CD4-positive, alpha-beta T cell treated with Interleukin-15 for 1 hour (primary cell): ENCODE measurements at regions not wholly inside any gene's neighbourhood (a gene's known extent, or its start where the extent isn't known, plus 50 kb on each side); places are given as distances from the start of the nearest gene placed in this dataset.
"Not testable (repeated sequence)": the region's sequence is repeated elsewhere in the genome, so short reads cannot be mapped to it uniquely, and the experiment has no call there.

ENCODE experiments used
- DNase-seq: peaks from one replicate; pipeline ENCODE4 v3.0.0-alpha.2; 2020

- no peak for DNase-seq
Observed at GRCh38 chr4:77451530-77451929, 154.1 kb upstream of the CXCL13 start.

DNA sequence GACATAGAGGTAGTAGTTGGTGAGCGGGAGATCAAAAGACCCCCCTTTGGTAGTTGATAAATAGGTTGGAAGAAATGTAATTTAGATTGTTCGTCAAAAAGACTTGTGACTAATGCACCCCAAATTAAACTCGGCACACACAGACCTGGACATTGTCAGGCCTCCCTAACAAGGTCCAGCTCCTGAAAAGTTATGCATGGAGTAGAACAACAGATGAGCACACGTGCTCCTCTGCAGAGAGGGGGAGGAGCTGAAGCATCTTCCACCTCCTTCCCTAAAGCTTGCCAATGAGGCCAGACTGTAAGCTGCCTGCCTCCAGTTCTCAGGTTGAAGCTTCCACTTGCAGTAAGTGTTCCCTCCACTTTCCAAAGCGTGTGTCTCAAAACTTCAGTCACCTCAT lies 153.5 kb upstream of the CXCL13 start:
- DNase-seq: not testable (repeated sequence)

- no peak for DNase-seq
Observed at GRCh38 chr4:77453911-77454310, 151.7 kb upstream of the CXCL13 start.

DNA sequence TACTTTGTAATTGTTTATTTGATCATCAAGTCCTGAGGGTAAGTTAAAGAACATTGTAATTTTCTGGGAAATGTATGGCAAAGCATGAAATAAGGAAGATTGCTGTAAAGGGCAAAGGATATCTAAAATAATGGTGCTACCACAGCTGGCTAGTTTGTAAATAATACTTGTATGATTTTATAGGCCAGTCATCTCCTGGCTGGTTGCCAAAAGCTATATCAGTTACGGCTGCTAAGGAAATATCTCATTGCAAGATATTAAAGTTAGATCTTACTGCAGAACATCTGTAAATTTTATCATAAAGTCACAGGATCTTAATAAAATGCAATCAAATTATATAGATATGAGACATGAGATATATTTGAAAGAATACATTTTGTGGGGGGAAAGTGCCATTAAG lies 150.8 kb upstream of the CXCL13 start:
- DNase-seq: no peak

DNA sequence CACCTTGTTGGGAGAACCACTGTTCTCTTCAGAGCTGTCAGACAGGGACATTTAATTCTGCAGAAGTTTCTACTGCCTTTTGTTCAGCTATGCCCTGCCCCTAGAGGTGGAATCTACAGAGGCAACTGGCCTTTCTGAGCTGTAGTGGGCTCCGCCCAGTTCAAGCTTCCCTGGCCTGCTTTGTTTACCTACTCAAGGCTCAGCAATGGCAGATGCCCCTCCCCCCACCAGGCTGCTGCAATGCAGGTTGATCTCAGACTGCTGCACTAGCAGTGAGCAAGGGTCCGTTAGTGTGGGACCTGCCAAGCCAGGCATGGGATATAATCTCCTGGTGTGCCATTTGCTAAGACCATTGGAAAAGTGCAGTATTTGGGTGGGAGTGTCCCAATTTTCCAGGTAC lies 141.5 kb upstream of the CXCL13 start:
- not testable (repeated sequence) for DNase-seq

DNA sequence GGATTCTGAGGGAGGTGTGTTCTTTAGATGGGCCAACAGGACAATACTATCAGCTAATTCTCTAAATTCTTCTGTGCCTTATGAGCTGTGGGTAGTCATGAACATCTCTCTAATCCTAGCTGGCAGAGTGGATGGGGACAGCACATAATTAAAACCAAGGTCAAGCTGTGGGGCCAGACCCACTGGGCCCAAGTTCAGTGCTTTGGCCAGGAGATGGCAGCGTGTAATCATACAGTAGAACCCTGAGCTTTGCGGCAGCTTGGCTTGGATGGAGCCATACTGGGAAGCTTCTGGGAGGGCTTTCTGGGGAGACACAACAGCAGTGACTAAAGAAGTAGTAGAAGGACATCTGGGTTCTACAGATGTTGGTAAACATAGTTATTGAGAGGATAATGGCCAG lies 140.3 kb upstream of the CXCL13 start:
- DNase-seq: no peak

DNA sequence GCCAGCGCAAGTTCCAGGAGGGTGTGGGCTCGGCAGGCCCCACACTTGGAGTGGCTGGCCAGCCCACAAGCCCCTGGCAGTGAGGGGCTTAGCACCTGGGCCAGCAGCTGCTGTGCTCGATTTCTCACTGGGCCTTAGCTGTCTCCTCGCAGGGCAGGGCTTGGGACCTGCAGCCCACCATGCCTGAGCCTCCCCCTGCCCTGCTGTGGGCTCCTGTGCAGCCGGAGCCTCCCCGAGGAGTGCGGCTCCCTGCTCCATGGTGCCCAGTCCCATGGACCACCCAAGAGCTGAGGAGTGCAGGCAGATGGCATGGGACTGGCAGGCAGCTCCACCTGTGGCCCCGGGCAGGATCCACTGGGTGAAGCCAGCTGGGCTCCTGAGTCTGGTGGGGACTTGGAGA lies 139.2 kb upstream of the CXCL13 start:
- no peak for DNase-seq

DNA sequence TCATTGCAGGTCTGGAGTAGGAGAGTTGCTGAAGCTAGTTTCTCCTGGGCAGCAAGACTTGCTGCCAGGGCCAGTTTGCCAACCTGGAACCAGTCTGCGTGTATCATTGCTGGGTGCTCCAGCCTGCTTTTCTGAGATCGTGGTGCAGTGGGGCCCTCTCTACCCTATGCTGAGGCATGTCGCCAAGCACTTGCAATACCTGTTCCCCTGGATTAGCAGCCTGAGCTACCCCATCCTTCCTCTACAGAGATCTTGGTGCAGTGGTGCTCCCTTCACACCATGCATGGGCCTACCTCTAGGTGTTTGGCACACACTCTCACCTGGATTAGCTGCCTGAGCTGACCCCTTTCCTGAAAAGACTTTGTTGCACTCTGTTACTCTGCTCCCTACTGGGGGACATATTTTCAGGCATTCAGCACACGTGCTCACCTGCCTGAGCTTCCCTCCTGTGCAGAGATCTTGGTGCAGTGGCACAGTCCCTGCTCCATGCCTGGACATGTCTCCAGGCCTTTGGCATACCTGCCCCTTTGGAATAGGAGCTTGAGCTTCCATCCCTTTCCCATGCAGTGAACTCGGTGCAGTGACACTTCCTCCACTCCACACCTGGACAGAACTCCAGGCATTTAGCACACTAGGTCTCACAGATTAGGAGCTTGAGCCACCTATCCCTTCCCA lies 133.7 kb upstream of the CXCL13 start:
- no peak for DNase-seq

DNA sequence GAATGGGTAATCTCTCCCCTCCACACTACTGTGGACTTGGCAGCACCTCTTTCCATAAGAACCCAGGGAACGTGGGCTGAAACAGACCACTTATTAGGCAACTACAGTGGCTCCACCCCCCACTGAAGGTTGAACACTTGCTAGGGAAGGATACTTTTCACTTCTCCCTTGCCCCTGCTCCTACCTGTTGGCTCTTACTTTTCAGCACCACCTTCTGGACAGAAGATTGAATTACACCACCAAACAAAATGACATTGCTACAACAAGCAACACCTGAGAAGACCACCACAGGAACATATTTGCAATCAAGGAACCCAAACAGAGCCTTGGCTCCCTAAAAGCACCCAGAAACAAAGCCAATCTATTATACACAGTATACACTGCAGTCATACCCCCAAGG lies 132.1 kb upstream of the CXCL13 start:
- no peak for DNase-seq

DNA sequence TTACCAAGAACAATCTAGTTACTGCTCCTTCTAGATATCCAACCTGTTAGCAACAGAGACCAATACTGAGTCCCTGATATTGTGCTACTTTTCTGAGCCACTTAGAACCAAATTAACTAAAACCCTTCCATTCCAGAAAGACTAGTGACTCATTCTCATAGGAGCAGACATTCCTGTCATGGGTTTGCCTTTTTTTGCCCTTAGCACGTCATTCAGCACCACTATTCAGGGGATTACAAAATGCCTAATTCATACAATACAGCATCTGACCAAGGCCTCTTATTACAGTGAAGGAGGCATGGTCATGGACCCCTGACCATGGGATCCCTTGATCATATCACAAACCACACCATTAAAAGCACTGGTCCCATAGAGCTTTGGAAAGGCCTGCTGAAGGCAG lies 123.8 kb upstream of the CXCL13 start:
- DNase-seq: no peak

DNA sequence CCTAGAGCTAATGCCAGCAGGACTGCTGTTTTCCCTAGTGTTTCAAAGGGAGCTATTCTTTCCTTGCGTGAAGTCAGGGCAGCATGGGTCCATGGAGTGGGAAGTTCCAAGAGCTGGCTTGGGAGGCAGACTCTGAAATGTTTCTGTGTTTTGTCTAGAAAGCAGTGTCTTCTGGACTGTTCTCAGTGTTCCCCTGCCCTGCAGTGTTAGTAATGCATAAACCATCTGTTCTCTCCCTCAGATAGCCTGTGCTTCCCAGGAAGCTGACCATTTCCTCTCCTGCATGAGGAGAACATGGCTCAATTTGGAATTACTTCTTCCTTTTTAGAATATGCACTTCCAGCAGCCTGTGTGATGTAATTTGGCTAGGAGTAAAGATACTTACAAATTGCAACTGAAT lies 116.7 kb upstream of the CXCL13 start:
- DNase-seq: no peak

DNA sequence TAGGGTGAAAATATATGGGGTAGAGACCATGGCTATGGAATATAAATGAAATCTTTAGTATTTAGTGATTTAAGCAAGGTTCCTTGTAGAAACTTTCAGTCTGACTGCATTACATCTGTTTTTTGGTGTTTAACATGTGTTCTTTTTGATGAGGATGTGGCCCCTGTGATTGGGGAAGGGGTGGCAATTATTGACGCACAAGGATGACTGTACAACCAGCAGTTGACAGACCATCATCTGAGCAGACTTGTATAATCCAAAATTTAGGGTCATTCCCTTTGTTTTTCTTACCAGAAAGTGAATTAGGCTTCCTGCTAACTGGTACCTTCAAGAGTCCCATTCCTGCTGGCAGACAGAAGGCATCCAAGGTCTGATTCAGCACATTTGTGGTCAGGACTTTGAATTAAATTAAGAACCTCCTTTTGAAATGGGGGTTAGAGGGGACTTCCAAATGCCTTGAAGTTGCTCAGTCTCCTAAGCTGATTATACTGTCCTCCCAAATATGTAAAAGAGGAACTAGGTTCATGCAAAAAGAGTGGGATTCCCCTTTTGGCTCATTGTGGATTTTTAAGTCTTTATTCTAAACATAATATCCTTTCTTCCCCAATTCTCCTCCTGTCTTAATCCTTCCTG lies 112.4 kb upstream of the CXCL13 start:
- no peak for DNase-seq

GRCh38 chr4:77493829-77494551 lies 111.6 kb upstream of the CXCL13 start:
- DNase-seq: no peak

- no peak for DNase-seq
Observed at GRCh38 chr4:77496457-77496856, 109.2 kb upstream of the CXCL13 start.

GRCh38 chr4:77500801-77501200 lies 104.8 kb upstream of the CXCL13 start:
- no peak for DNase-seq

- DNase-seq: no peak
Observed at GRCh38 chr4:77501240-77501639, 104.4 kb upstream of the CXCL13 start.

DNA sequence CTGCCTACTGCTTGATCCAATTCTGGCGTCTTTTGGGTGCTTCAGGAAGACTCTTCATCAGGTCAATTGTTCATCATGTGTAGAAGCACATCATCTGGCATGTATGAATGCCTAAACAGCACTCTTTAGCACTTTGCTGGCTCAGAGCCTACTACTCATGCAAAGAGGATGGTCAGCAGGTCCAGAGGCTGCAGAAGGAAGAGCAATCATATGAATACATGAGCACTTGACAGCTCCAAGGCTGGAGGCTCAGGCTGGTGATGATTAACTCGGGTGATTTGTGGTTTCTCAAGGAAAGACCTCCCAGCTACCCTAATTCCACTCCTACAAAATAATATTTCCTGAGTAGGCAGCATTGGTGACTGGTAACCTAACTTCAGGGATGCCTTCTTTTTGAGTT lies 103.8 kb upstream of the CXCL13 start:
- no peak for DNase-seq

DNA sequence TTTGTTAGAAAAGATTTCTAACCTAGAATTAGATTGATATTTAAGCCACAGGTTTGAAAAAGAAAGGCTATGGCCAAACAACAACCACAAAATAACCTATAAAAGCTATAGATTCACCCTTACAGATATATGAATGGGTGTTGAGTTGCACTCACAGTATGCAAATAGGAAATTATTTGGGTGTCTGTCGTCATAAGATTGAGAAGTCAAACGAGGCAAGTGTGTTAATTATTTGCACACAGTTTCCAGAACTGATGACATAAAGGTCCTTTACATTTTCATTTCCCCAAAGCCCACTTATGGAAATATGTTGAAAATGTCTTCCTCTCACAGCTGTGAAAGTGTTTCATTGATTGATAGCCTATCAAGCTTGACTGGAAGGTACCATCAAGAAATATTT lies 101.2 kb upstream of the CXCL13 start:
- DNase-seq: no peak

DNA sequence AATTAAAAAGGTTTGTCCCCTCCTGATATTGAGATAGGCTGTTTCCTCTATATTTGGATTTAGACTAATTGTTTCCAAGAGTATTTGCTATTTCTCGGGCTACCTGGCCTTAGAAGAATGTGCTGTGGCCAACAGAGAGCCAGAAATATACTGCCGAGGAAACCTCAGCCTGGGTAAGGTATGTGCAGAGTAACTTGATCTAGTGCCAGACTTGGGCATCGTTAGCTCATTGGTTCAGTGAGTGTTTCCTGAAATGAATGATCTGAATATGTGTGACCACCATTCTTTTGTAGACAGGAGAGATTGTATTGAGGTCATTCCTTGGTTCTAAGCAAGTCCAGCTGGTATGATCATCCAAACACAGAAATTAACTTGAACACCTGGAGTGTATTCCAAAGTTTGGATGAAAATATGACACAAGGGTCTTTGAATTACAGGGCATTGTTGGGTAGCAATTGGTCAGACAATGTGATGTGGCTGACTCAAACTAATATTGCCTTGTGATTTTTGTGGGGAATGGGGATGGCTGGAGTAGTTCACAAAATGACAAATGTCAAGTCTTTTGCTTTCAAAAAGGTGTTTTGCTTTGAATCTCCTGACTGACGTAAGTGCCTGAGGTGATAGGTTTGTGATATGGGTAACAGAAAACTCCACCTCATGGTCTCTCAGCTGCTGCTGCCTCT lies 100.2 kb upstream of the CXCL13 start:
- no peak for DNase-seq

DNA sequence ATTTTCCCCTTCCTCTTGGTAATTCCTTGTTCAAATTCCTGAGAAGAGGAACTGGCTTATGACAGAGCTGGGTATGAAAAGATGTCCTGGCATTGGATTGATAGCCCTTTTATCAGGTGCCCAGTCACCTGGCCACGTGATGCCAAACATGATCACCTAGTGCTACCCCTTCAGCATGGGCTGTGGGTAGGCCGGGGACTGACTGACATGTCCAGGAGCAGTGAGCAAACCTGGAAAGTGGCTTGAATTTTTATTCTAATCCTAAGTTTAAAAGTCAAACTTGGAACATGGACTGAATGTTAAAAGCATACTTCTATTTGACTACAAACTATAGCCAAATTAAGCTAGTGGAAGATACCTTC lies 99.7 kb upstream of the CXCL13 start:
- no peak for DNase-seq

DNA sequence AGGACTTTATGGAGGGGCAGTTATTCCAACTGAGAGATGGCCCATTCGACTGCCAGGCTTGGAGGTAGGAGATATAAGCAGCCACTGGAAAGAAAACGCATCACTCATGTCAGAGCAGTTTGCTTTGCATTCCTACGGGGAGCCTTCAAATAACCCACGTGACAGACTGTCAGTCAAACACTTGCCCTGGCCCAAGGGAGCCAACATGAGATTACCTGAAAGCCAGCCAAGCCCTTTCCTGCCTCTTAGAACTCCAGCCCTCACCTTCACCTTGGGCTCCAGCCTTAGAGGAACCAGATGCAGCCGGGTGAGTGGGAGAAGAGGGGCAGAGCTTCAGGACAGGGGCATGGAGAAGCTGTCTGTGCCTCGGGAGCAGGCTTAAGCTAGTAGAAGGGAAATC lies 95.3 kb upstream of the CXCL13 start:
- DNase-seq: no peak

- DNase-seq: no peak
Observed at GRCh38 chr4:77525538-77525937, 80.1 kb upstream of the CXCL13 start.

GRCh38 chr4:77527900-77528299 lies 77.7 kb upstream of the CXCL13 start:
- not testable (repeated sequence) for DNase-seq

DNA sequence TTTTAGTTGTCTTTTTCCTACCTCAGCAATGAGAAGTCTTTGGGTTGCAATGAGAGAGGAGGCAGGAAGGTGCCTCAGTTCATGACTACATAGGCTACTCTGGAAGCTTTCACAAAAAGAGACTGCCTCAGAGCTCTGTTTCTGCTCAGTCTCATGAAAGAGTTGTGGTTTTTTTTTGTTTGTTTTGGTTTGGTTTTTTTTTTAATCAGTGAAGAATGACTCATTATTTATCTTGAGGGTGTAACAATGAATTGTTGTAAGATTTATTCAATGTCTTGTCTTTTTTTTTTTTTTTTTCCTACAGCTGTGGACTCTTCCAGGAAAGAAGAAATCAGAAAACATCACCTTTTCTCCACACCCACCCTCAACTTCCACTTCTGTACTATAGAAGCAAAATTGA lies 67.5 kb upstream of the CXCL13 start:
- DNase-seq: no peak
